ENCODE measurements at regions not wholly inside any gene's neighbourhood (a gene's known extent, or its start where the extent isn't known, plus 50 kb on each side); places are given as distances from the start of the nearest gene placed in this dataset.
A peak's percentile ranks its signal among the peaks of the same experiment; 100 is the strongest.

GRCh38 chr20:48002517-48002970, 217.3 kb upstream of the SULF2 start:
- SMC1A ChIA-PET (ENCODE audit: uncharacterized antibody, unreplicated experiment), result interaction anchor here (0.6 to 1.9 kb wide), 8 partner anchors 9 to 298 kb away, joined by 3 to 6 read pairs (median 4); no protein-coding TSS in a partner anchor
- CTCF ChIA-PET, result interaction anchor here (1.3 kb wide), 1 partner anchor 27 kb away, joined by 3 read pairs; no protein-coding TSS in a partner anchor
- ATAC-seq (peak; percentile 95), FAIRE-seq (peak; percentile 91), DNase-seq (ENCODE audit: low read depth, low spot score) (peak; percentile 94)
- H3K9me3 ChIP-seq (replicated peaks; ENCODE audit: control insufficient read depth, insufficient read depth, low read length), result peaks cover 31% of the 10 kb centered on the region
- H3K9ac ChIP-seq (ENCODE audit: control insufficient read depth, insufficient read depth, low read length), result peak overlapping the region; percentile 18; the same call in 1 of the 2 replicates
- peaks cover 43% of the 10 kb centered on the region for H3K4me1 ChIP-seq (ENCODE audit: control insufficient read depth, insufficient read depth, low read length)
- H3K27me3 ChIP-seq (replicated peaks in 1 of 2; ENCODE audit: control insufficient read depth in 2 of 2, insufficient read depth in 2 of 2, low read length in 1 of 2), result no peaks in the 10 kb centered on the region
- H3K36me3 ChIP-seq (ENCODE audit: control insufficient read depth in 2 of 2, insufficient read depth in 2 of 2, low read length in 1 of 2), result no peaks in the 10 kb centered on the region
- peak overlapping the region; percentile 94 for H3K27ac ChIP-seq (ENCODE audit: control insufficient read depth, insufficient read depth)
- RAD21 ChIA-PET (ENCODE audit: unreplicated experiment), result interaction anchor here (0.6 to 1.2 kb wide), 4 partner anchors 14 to 1011 kb away, joined by 3 to 4 read pairs (median 3); no protein-coding TSS in a partner anchor
- peak overlapping the region; percentile 76 for H2AFZ ChIP-seq (ENCODE audit: control insufficient read depth, low read depth, low read length)
- peak overlapping the region; percentile 53 for H3K4me2 ChIP-seq (ENCODE audit: control insufficient read depth, insufficient read depth)
- H3K79me2 ChIP-seq (ENCODE audit: control insufficient read depth, insufficient read depth, low read length), result no peaks in the 10 kb centered on the region
- H3K4me3 ChIP-seq, result 0 out of 2 replicates have a peak overlapping the region, but pooled peaks have one; percentile 0
- POLR2A ChIA-PET, result interaction anchor here (0.6 to 1.0 kb wide), 3 partner anchors 19 to 541 kb away, joined by 3 to 4 read pairs (median 3); no protein-coding TSS in a partner anchor
- in situ Hi-C loops (cut with MboI), result no loop called here
- no TSS peak for BruUV-seq (replicated peaks)
- no peaks in the 10 kb centered on the region for H4K20me1 ChIP-seq (ENCODE audit: control insufficient read depth, insufficient read depth)
- intact Hi-C loops (cut with micrococcal nuclease; ENCODE audit: unreplicated experiment), result no loop called here
- WGBS (ENCODE audit: insufficient coverage, insufficient replicate concordance, low lambda C conversion rate, missing lambda C conversion rate), result 0% methylated on average over 2 of the region's 2 CpGs
- TF ChIP-seq ZBED1 (IDR thresholded peaks at IDR 0.05; ENCODE audit: borderline replicate concordance) (peak; percentile 97), ETV6 (conservative IDR thresholded peaks at IDR 0.05 in 1 of 2, IDR thresholded peaks at IDR 0.05 in 1 of 2; ENCODE audit: borderline replicate concordance in 1 of 2, low read depth in 1 of 2) (peak in 1 of 2 experiments; percentile 92; a peak in 2 of 4 replicates), SMARCA5 (IDR thresholded peaks at IDR 0.05) (no peak), NR2C1 (IDR thresholded peaks at IDR 0.05) (no peak), JUNB (IDR thresholded peaks at IDR 0.05) (peak; percentile 93), CREB1 (IDR thresholded peaks at IDR 0.05; ENCODE audit: low read depth) (peak; percentile 69), CUX1 (IDR thresholded peaks at IDR 0.05; ENCODE audit: insufficient replicate concordance, low read depth, low read length) (peak; percentile 26), BCL11A (IDR thresholded peaks at IDR 0.05; ENCODE audit: low read depth, low read length) (peak; percentile 93), CREM (IDR thresholded peaks at IDR 0.05; ENCODE audit: low read depth) (peak; percentile 83), STAT1 (conservative IDR thresholded peaks at IDR 0.05) (no peak), WRNIP1 (IDR thresholded peaks at IDR 0.05; ENCODE audit: borderline replicate concordance, low read depth, low read length) (no peak), SMAD1 (IDR thresholded peaks at IDR 0.05; ENCODE audit: low read depth, partially characterized antibody) (peak; percentile 27), IKZF2 (IDR thresholded peaks at IDR 0.05) (peak; percentile 95 to 96), POLR2AphosphoS5 (IDR thresholded peaks at IDR 0.05; ENCODE audit: low read length) (no peak), SMC3 (IDR thresholded peaks at IDR 0.05; ENCODE audit: borderline replicate concordance, low read length) (no peak; the same call in 1 of the 2 replicates), NR2C2 (IDR thresholded peaks at IDR 0.05; ENCODE audit: borderline replicate concordance, control insufficient read depth, insufficient read length, low read depth) (no peak), MEF2B (IDR thresholded peaks at IDR 0.05; ENCODE audit: partially characterized antibody, poor library complexity, severe bottlenecking) (peak; percentile 81), SREBF1 (IDR thresholded peaks at IDR 0.05; ENCODE audit: low read length) (no peak)
- TF ChIP-seq, protein P1, sequence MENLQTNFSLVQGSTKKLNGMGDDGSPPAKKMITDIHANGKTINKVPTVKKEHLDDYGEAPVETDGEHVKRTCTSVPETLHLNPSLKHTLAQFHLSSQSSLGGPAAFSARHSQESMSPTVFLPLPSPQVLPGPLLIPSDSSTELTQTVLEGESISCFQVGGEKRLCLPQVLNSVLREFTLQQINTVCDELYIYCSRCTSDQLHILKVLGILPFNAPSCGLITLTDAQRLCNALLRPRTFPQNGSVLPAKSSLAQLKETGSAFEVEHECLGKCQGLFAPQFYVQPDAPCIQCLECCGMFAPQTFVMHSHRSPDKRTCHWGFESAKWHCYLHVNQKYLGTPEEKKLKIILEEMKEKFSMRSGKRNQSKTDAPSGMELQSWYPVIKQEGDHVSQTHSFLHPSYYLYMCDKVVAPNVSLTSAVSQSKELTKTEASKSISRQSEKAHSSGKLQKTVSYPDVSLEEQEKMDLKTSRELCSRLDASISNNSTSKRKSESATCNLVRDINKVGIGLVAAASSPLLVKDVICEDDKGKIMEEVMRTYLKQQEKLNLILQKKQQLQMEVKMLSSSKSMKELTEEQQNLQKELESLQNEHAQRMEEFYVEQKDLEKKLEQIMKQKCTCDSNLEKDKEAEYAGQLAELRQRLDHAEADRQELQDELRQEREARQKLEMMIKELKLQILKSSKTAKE (IDR thresholded peaks at IDR 0.05; ENCODE audit: low read depth, poor library complexity, severe bottlenecking), result peak; percentile 95
